Smooth muscle cell of the brain vasculature (primary cell): ENCODE measurements at regions not wholly inside any gene's neighbourhood (a gene's known extent, or its start where the extent isn't known, plus 50 kb on each side); places are given as distances from the start of the nearest gene placed in this dataset.
"Not testable (repeated sequence)": the region's sequence is repeated elsewhere in the genome, so short reads cannot be mapped to it uniquely, and the experiment has no call there.

ENCODE experiments used
- DNase-seq: peaks from one replicate; pipeline ENCODE4 v3.0.0-alpha.2; 2012; ENCODE audit warnings: low read depth, low spot score

DNA sequence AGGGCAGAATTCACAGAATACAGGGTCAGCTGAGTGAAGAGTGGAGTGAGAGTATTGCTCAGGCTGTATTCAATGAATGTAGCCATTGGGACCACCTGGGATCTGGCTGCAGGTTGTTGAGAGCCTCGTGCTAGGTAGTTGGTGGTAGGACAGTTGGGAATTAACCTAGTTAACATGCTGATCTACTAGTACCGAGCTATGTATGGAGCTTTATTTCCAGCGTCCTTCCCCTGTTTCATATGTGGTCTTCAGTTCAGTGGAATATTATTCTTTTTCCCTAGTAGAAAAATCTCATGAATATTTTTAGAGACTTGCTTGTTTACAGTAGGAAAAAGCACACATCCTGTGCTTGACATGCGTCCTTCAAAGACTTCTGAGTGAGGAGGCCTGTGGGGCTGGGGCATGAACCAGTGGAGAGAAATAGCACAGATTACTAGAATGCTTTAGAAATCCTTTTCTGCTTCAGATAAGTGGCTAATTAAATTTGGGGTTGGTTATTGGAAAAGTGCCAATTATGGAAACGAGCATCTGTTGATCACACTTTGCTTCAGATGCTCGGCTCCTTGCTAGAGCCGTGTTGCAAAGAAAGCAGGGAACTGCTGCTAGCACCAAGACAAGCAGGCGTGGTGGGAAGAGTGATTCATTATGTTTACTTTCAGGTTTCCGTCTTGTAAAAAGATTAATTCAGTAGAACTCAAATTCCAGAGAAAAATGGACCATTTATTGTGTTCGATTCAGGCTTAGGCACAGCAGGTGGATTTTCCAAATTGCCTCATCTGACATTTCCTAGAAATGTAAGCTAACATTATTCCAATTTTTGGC is 53.6 kb downstream of the ARF6 start:
- DNase-seq: no peak

- no peak for DNase-seq
Measured at GRCh38 chr14:49947506-49947905, 54.6 kb downstream of the ARF6 start.

DNA sequence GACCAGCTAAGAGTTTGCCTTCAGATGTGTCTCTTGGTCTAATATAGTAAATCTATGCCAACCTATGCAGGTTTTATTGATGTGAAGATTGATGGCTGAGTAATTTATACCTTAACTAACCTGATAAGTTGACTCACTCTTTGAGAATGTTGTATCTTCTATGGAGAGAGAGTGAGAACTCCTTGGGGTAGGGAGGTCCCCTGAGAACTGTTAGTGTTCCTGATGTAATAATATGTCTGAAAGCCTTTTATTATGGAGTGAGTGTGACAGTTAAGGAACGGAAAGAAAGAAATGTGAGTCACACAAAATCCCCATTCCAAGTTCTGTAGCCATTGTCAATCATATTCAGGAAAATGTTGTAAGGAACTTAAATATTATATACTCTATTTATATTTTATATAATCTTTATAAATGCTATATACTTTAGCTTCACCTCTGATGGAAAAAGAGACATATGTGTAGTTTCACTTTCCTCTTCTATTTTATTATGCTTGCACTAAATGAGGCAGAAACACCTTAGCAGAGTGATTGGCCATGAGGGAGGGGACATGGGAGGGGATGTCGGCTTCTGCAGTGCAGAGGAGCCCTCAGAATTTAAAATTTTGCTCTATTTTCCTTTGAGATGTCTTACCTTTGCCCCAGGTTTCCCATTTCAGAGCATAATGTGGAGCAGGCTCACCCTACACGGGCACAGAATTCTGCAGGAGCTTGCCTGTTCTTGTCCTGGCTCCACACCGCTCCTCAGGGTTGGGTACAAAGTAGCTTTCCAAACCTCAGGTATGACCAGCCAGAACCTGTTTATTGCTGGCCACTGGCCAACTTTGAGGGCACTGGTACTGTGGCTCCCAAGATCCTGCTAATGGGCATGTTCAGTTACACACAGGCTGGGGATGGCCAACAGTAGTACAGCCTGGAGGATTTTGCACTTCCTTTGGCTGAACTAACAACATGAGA is 57.7 kb downstream of the ARF6 start:
- DNase-seq: no peak

DNA sequence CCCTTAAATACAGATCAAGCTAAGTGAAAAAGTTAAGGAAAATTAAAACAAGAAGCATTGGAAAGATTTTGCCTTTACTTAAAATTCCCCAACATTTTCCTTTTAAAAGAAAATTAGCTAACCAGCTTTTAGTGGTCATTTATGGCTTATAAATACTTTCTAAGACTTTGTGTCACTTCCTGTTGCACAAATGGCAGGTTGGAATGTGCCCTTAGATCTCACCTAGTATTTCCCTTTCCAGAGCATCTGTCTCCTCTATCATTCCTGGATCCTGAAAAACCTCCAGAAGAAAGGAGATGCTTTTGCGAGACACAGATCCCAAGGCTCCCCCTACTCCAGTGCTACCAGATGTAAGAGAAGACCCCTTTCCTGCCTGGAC is 58.3 kb downstream of the ARF6 start:
- no peak for DNase-seq

- DNase-seq: no peak
Measured at GRCh38 chr14:49951691-49952345, 58.9 kb downstream of the ARF6 start.

GRCh38 chr14:49953196-49953595 is 60.3 kb downstream of the ARF6 start:
- DNase-seq: no peak

- DNase-seq: no peak
Measured at GRCh38 chr14:49954171-49954631, 61.3 kb downstream of the ARF6 start.

- DNase-seq: no peak
Measured at GRCh38 chr14:49955024-49955423, 62.1 kb downstream of the ARF6 start.

DNA sequence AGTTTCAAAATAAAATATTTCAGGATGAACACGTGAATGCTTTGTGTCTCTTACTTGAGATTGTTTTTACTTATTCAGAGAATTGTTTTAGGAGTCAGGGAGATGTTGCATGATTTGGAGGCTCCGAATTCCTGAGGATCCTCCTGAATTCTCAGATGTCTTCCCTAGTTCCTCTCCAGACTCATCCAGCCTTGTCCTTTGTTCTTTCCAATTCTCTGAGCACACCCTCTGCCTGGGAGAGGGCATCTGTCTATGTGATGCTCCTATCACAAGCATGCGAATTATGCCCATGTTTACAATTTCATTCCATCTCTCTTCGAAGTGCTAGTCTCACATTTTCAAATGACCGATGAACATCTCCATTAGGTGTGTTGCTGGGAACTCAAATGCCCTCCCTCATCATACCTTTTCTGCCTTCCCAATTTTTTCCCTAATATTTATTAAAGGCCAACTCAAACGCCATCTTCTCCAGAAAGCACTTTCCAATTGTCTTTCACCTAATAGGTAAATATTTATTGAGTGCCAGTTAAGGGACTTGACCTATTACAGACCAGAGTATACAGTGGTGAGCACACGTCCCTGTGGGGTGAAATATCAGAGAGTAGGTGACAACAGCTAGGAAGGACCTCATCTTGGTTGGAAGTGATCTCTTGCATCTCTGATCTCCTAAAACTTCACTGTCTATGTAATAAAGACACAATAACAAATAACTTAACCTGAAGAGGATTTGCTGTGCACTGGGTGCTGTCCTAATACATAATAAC is 64.4 kb downstream of the ARF6 start:
- DNase-seq: no peak

- no peak for DNase-seq
Measured at GRCh38 chr14:49959822-49960408, 67.0 kb downstream of the ARF6 start.

GRCh38 chr14:49960453-49960852 is 67.6 kb downstream of the ARF6 start:
- no peak for DNase-seq

DNA sequence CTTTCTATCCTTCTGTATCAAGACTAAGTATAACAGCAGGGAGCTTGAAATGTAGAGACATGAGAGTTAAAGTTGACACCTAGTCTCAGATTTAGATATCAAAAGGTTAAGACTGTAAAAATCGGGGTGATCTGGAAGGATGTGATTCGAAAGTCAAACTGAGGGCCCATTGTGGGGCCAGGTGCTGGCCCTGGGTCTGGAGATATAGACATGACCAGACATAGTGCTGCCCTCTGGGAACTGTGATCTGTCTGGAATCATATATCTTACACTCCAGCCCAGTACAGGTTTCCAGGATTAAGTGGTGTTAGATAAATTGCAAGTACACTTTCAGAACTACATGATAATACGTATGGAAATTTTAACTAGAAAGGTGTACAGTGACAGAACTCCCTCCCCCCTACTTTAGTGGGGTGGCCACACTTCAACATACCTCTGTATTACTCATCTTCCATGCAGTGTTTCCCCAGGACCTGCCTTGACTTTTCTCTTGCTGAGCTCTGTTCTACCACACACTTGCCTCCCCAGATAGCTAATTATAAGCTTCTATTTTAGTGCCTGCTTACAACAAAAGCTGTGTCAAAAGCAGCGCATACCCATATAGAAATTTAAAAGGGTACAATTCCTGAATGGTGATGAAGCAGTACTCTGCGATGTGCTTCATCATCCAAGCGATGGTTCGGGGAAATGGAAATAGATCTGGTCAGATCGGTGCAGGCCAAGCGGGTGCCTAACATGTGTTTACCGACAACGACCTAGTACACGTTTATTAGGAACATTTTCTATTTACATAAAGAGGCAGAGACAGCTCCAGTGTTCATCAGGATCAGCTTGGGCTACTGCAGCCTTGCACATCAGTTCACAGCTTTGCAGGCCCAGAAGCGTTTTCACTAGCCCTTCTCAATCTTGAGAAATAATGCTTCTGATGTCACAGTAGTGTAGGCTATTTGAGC is 68.7 kb downstream of the ARF6 start:
- DNase-seq: no peak

- no peak for DNase-seq
Measured at GRCh38 chr14:49962621-49963020, 69.7 kb downstream of the ARF6 start.

- not testable (repeated sequence) for DNase-seq
Measured at GRCh38 chr14:49965068-49965651, 72.3 kb downstream of the ARF6 start.

GRCh38 chr14:49966304-49966809 is 73.5 kb downstream of the ARF6 start:
- no peak for DNase-seq

DNA sequence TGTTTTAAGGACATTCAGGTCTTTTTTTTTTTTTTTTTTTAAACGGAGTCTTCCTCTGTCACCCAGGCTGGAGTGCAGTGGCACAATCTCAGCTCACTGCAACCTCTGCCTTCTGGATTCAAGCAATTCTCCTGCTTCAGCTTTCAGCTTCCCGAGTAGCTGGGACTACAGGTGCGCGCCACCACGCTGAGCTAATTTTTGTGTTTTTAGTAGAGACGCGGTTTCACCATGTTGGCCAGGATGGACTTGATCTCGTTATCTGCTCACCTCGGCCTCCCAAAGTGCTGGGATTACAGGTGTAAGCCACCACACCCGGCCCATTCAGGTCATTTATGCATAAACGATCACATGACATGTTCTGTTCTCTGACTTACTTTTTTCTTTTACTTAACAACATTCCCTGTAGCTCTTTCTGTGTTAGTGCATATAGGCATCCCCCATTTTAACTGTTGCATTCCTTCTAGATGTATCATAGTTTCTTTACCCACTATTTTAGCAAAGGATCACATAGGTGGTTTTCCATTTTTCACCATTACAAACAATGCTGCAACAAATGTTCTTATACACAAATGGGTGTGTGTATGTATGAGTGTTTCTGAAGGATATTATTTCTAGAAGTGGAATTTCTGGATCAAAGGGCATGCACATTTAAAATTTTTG is 74.2 kb downstream of the ARF6 start:
- DNase-seq: no peak

- no peak for DNase-seq
Measured at GRCh38 chr14:49969961-49970360, 77.1 kb downstream of the ARF6 start.

- DNase-seq: no peak
Measured at GRCh38 chr14:49970474-49971147, 77.7 kb downstream of the ARF6 start.
